SK-N-SH (cell line): ENCODE measurements at regions not wholly inside any gene's neighbourhood (a gene's known extent, or its start where the extent isn't known, plus 50 kb on each side); places are given as distances from the start of the nearest gene placed in this dataset.

Experiments used
- CTCF ChIP-seq: fragments of 200-600 bp; sonication (generic); IDR thresholded peaks from 2 replicates; pipeline ENCODE4 v1.6.1; 2017; ENCODE audit warnings: antibody characterized with exemption, mild to moderate bottlenecking, moderate library complexity
- EZH2phosphoT487 ChIP-seq: fragments of 200-600 bp; sonication (generic); IDR thresholded peaks from 2 replicates; pipeline ENCODE4 v1.6.1; 2017; ENCODE audit warnings: low read depth, mixed run types, mild to moderate bottlenecking, antibody characterized with exemption, moderate library complexity, borderline replicate concordance

- no peak for TF ChIP-seq CTCF
- TF ChIP-seq EZH2phosphoT487: no peak
Measured at GRCh38 chr4:124786634-124787033, 74.1 kb upstream of the ANKRD50 start.
